ENCODE measurements at regions not wholly inside any gene's neighbourhood (a gene's known extent, or its start where the extent isn't known, plus 50 kb on each side); places are given as distances from the start of the nearest gene placed in this dataset.
"Not testable (repeated sequence)": the region's sequence is repeated elsewhere in the genome, so short reads cannot be mapped to it uniquely, and the experiment has no call there.

DNA sequence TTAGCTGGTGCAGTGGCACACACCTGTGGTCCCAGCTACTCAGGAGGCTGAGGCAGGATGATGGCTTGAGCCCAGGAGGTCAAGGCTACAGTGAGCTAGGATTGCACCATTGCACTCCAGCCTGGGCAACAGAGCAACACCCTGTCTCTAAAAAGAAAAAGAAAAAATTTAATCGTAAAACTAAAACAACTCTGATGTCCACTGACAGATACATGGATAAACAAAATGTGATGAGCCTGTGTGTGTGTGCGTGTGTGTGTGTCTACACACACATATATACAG, 99.6 kb downstream of the TPRA1 start:
- TF ChIP-seq, protein P1, sequence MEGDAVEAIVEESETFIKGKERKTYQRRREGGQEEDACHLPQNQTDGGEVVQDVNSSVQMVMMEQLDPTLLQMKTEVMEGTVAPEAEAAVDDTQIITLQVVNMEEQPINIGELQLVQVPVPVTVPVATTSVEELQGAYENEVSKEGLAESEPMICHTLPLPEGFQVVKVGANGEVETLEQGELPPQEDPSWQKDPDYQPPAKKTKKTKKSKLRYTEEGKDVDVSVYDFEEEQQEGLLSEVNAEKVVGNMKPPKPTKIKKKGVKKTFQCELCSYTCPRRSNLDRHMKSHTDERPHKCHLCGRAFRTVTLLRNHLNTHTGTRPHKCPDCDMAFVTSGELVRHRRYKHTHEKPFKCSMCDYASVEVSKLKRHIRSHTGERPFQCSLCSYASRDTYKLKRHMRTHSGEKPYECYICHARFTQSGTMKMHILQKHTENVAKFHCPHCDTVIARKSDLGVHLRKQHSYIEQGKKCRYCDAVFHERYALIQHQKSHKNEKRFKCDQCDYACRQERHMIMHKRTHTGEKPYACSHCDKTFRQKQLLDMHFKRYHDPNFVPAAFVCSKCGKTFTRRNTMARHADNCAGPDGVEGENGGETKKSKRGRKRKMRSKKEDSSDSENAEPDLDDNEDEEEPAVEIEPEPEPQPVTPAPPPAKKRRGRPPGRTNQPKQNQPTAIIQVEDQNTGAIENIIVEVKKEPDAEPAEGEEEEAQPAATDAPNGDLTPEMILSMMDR (IDR thresholded peaks at IDR 0.05; ENCODE audit: low read length), result not testable (repeated sequence)
- TF ChIP-seq EZH2 (IDR thresholded peaks at IDR 0.05; ENCODE audit: borderline replicate concordance, low read length), result not testable (repeated sequence)

Data from OCI-LY1 (cell line).